HCT116 (cell line): ENCODE measurements at regions not wholly inside any gene's neighbourhood (a gene's known extent, or its start where the extent isn't known, plus 50 kb on each side); places are given as distances from the start of the nearest gene placed in this dataset.
A peak's percentile ranks its signal among the peaks of the same experiment; 100 is the strongest.

ENCODE experiments used
- ATAC-seq: fragments of 200-7000 bp; cut with Tn5 transposase; 2 replicates; pipeline ENCODE4 v1.9.1; 2020; ENCODE audit warnings: mild to moderate bottlenecking, moderate library complexity
- BruUV-seq: library from RNA; stranded (reverse); fragments of 400-500 nt; replicated peaks from 2 replicates; lab custom pipeline; 2021; lab: Mats Ljungman, UMichigan
- CTCF ChIA-PET: fragments of 300-600 bp; sonication (Branson Sonifier 250); formaldehyde crosslinking; loops from one replicate; lab custom pipeline; 2021; ENCODE audit warnings: antibody characterized with exemption; lab: Charles Lee
- POLR2A ChIA-PET: fragments of 300-600, 350-600 bp; sonication (Branson Sonifier 250); formaldehyde crosslinking; loops from one replicate; lab custom pipeline; 2021; ENCODE audit warnings: antibody characterized with exemption; lab: Charles Lee
- RAD21 ChIA-PET, 2 experiments: fragments of 300-600 bp; sonication (Branson Sonifier 250); formaldehyde crosslinking; loops; one replicate each; lab custom pipeline; 2023; ENCODE audit warnings: low total read pairs in 2 of 2; ENCODE audit not compliant: uncharacterized antibody in 2 of 2, unreplicated experiment in 2 of 2, low non-redundant PET in 1 of 2; lab: Charles Lee
- DNase-seq: peaks from one replicate; pipeline ENCODE4 v3.0.0-alpha.2; 2010; ENCODE audit warnings: low read depth, low spot score
- H2AFZ ChIP-seq: fragments of 200-600 bp; shearing (Covaris generic), sonication (generic); 2 replicates; pipeline ENCODE4 v1.6.1; 2017; ENCODE audit warnings: low read depth, mixed run types, mixed read lengths, antibody characterized with exemption, low read length; ENCODE audit not compliant: poor library complexity, severe bottlenecking
- H3K27ac ChIP-seq: 2 replicates; pipeline ENCODE4 v1.5.1; 2012; ENCODE audit warnings: low read depth, low read length
- H3K27me3 ChIP-seq: fragments of 200-600 bp; sonication (generic); 2 replicates; pipeline ENCODE4 v1.6.1; 2016; ENCODE audit warnings: mixed run types, low read length, mixed read lengths; ENCODE audit not compliant: insufficient read depth
- H3K36me3 ChIP-seq, 2 experiments: fragments of 200-500 bp in 1 of 2; fragments of 200-600 bp in 1 of 2; sonication (Bioruptor generic) in 1 of 2; sonication (generic) in 1 of 2; 2 replicates each; pipeline versions ENCODE4 v1.5.1 to v1.6.1; 2014 to 2016; ENCODE audit warnings: low read length in 2 of 2, inconsistent platforms in 1 of 2, mixed read lengths in 1 of 2, mixed run types in 1 of 2; ENCODE audit not compliant: insufficient read depth in 2 of 2, control insufficient read depth in 1 of 2
- H3K4me1 ChIP-seq, 2 experiments: fragments of 200-600 bp in 1 of 2; sonication (generic) in 1 of 2; 2 replicates each; pipeline versions ENCODE4 v1.5.1 to v1.6.1; 2012 to 2017; ENCODE audit warnings: low read length in 2 of 2, inconsistent platforms in 1 of 2, mild to moderate bottlenecking in 1 of 2, mixed read lengths in 1 of 2, mixed run types in 1 of 2, moderate library complexity in 1 of 2; ENCODE audit not compliant: insufficient read depth in 2 of 2, control insufficient read depth in 1 of 2
- H3K4me2 ChIP-seq: fragments of 200-600 bp; sonication (generic); 2 replicates; pipeline ENCODE4 v1.6.1; 2017; ENCODE audit warnings: mixed run types, low read length, mixed read lengths
- H3K4me3 ChIP-seq, 2 experiments: fragments of 200-600 bp in 1 of 2; sonication (generic) in 1 of 2; replicated peaks in 1 of 2; 2 replicates each; pipeline ENCODE4 v1.5.1; 2011 to 2016; ENCODE audit warnings: low read length in 2 of 2, control low read depth in 1 of 2, low read depth in 1 of 2, mild to moderate bottlenecking in 1 of 2, mixed read lengths in 1 of 2, mixed run types in 1 of 2
- H3K79me2 ChIP-seq: fragments of 200-600 bp; sonication (generic); 2 replicates; pipeline ENCODE4 v1.6.1; 2017; ENCODE audit warnings: mild to moderate bottlenecking, mixed run types, low read length, moderate library complexity, mixed read lengths; ENCODE audit not compliant: insufficient read depth
- H3K9ac ChIP-seq: fragments of 200-600 bp; sonication (generic); 2 replicates; pipeline ENCODE4 v1.6.1; 2016; ENCODE audit warnings: low read length, mixed read lengths
- H3K9me2 ChIP-seq: fragments of 200-600 bp; sonication (generic), shearing (Covaris generic); 2 replicates; pipeline ENCODE4 v1.6.1; 2017; ENCODE audit warnings: mixed run types, mild to moderate bottlenecking, moderate library complexity; ENCODE audit not compliant: insufficient read depth
- H3K9me3 ChIP-seq, 2 experiments: fragments of 200-500 bp in 1 of 2; fragments of 200-600 bp in 1 of 2; sonication (Bioruptor generic) in 1 of 2; sonication (generic) in 1 of 2; 2 replicates each; pipeline ENCODE4 v1.6.1; 2014 to 2017; ENCODE audit warnings: low read length in 2 of 2, mixed read lengths in 2 of 2, inconsistent platforms in 1 of 2, low read depth in 1 of 2, mild to moderate bottlenecking in 1 of 2, mixed run types in 1 of 2, moderate library complexity in 1 of 2; ENCODE audit not compliant: control insufficient read depth in 1 of 2, insufficient read depth in 1 of 2
- H4K20me1 ChIP-seq: fragments of 200-600 bp; sonication (generic), shearing (Covaris generic); 2 replicates; pipeline ENCODE4 v1.6.1; 2017; ENCODE audit warnings: mixed run types, mild to moderate bottlenecking, moderate library complexity; ENCODE audit not compliant: insufficient read depth
- EGR1 ChIP-seq: IDR thresholded peaks from 2 replicates; pipeline ENCODE4 v1.6.1; 2012; ENCODE audit warnings: low read depth
- FOSL1 ChIP-seq: IDR thresholded peaks from 2 replicates; pipeline ENCODE4 v1.6.1; 2012; ENCODE audit warnings: low read depth
- JUND ChIP-seq: IDR thresholded peaks from 2 replicates; pipeline ENCODE4 v1.6.1; 2012
- POLR2A ChIP-seq: IDR thresholded peaks from 2 replicates; pipeline ENCODE4 v1.7.0; 2011; ENCODE audit warnings: borderline replicate concordance; ENCODE audit not compliant: insufficient read depth, insufficient read length; ENCODE audit errors: extremely low read depth
- POLR2AphosphoS5 ChIP-seq: IDR thresholded peaks from 2 replicates; pipeline ENCODE4 v1.6.1; 2011; ENCODE audit warnings: mild to moderate bottlenecking, low read depth, low read length, moderate library complexity
- RAD21 ChIP-seq: IDR thresholded peaks from 2 replicates; pipeline ENCODE4 v1.6.1; 2012; ENCODE audit warnings: low read depth, mild to moderate bottlenecking
- SRF ChIP-seq: IDR thresholded peaks from 2 replicates; pipeline ENCODE4 v1.6.1; 2012; ENCODE audit warnings: low read depth
- YY1 ChIP-seq: IDR thresholded peaks from 2 replicates; pipeline ENCODE4 v1.6.1; 2011; ENCODE audit warnings: low read length, low read depth, moderate library complexity, mild to moderate bottlenecking; ENCODE audit not compliant: insufficient replicate concordance; ENCODE audit errors: extremely low read depth
- ZFX ChIP-seq: fragments of 450-650 bp; IDR thresholded peaks from 2 replicates; pipeline ENCODE4 v1.6.1; 2017
- ZNF274 ChIP-seq: fragments of 200-500 bp; sonication (Bioruptor generic); IDR thresholded peaks from 2 replicates; pipeline ENCODE4 v1.6.1; 2014; ENCODE audit warnings: mild to moderate bottlenecking, low read depth, low read length, inconsistent platforms
- intact Hi-C: fragments of 100-400 bp; cut with micrococcal nuclease; formaldehyde crosslinking; loops from 2 replicates; pipeline ENCODE4 v1.10.0; 2022
- TF ChIP-seq, protein P1 (sequence below): IDR thresholded peaks from 2 replicates; pipeline ENCODE4 v1.6.1; 2012
- TF ChIP-seq, protein P2 (sequence below), 3 experiments: fragments of 200-600 bp in 1 of 3; sonication (generic) in 1 of 3; IDR thresholded peaks in 2 of 3; conservative IDR thresholded peaks in 1 of 3; 2 replicates each; pipeline ENCODE4 v1.5.1; 2012 to 2017; ENCODE audit warnings: low read depth in 2 of 3, low read length in 2 of 3, antibody characterized with exemption in 1 of 3, borderline replicate concordance in 1 of 3, control low read depth in 1 of 3, mild to moderate bottlenecking in 1 of 3, mixed read lengths in 1 of 3, mixed run types in 1 of 3, moderate library complexity in 1 of 3; ENCODE audit not compliant: insufficient read depth in 1 of 3
- TF ChIP-seq, protein P3 (sequence below): IDR thresholded peaks from 2 replicates; pipeline ENCODE4 v1.6.1; 2012; ENCODE audit warnings: low read depth

DNA sequence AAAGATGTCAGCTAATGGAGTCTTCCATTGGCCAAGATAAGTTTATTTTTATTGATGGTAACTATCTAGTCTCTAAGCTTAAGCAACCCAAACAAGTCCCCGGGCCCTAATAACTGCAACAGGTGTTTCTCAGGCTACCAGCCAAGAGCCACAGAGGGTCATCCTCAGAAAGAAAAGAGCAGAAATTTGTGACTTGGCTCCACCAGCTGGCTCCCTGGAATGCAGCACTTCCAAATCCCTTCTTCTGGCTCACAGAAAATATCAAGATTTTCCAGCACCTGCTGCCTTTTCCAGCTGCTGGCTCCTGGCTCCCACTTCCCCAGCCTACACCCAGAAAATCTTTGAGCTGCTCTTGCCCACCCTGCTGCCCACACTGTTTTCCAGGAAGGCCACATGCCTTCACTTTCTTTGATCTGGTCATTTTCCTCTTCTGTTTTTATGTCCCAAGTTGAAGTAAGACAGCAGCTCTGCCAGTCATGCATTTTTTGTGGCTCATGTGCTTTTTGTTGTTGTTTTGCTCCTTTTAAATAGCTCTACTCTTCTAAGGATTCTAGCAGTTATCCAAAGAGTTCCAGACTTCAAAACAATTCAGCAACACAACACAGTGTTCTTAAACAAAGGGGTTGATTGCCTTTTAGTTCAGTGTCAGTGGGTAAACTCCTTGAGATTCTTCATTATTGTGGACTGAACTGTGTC, 151.0 kb upstream of the SMLR1 start:
- DNase-seq = no peak
- POLR2A ChIA-PET = no interaction called here
- H4K20me1 ChIP-seq = no peaks in the 10 kb centered on the region
- no peak overlapping the region for H2AFZ ChIP-seq
- H3K27me3 ChIP-seq = no peaks in the 10 kb centered on the region
- intact Hi-C loops = loop anchor here (5.0 kb wide), 1 partner anchor 354 kb away; no protein-coding TSS in a partner anchor
- no peak overlapping the region for H3K4me3 ChIP-seq
- CTCF ChIA-PET = interaction anchor here (1.2 kb wide), 1 partner anchor 22 kb away, joined by 4 read pairs; no protein-coding TSS in a partner anchor
- RAD21 ChIA-PET = interaction anchor here in 1 of 2 experiments (0.8 kb wide), 1 partner anchor 22 kb away, joined by 5 read pairs; no protein-coding TSS in a partner anchor
- no peaks in the 10 kb centered on the region for H3K79me2 ChIP-seq
- H3K9me3 ChIP-seq = no peaks in the 10 kb centered on the region
- H3K9me2 ChIP-seq = no peaks in the 10 kb centered on the region
- TF ChIP-seq FOSL1 (no peak), RAD21 (peak; percentile 72), ZNF274 (no peak), YY1 (no peak), JUND (no peak), ZFX (no peak), POLR2AphosphoS5 (no peak), SRF (no peak), POLR2A (no peak), EGR1 (no peak)
- TF ChIP-seq, protein P1, sequence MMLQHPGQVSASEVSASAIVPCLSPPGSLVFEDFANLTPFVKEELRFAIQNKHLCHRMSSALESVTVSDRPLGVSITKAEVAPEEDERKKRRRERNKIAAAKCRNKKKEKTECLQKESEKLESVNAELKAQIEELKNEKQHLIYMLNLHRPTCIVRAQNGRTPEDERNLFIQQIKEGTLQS = no peak
- TF ChIP-seq, protein P2, sequence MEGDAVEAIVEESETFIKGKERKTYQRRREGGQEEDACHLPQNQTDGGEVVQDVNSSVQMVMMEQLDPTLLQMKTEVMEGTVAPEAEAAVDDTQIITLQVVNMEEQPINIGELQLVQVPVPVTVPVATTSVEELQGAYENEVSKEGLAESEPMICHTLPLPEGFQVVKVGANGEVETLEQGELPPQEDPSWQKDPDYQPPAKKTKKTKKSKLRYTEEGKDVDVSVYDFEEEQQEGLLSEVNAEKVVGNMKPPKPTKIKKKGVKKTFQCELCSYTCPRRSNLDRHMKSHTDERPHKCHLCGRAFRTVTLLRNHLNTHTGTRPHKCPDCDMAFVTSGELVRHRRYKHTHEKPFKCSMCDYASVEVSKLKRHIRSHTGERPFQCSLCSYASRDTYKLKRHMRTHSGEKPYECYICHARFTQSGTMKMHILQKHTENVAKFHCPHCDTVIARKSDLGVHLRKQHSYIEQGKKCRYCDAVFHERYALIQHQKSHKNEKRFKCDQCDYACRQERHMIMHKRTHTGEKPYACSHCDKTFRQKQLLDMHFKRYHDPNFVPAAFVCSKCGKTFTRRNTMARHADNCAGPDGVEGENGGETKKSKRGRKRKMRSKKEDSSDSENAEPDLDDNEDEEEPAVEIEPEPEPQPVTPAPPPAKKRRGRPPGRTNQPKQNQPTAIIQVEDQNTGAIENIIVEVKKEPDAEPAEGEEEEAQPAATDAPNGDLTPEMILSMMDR (IDR thresholded peaks at IDR 0.05 in 2 of 3, conservative IDR thresholded peaks at IDR 0.05 in 1 of 3; ENCODE audit: borderline replicate concordance in 1 of 3, insufficient read depth in 1 of 3, low read depth in 2 of 3, low read length in 2 of 3) = peak; percentile 9 to 45 (median 15); a peak in 1 of 6 replicates
- TF ChIP-seq, protein P3, sequence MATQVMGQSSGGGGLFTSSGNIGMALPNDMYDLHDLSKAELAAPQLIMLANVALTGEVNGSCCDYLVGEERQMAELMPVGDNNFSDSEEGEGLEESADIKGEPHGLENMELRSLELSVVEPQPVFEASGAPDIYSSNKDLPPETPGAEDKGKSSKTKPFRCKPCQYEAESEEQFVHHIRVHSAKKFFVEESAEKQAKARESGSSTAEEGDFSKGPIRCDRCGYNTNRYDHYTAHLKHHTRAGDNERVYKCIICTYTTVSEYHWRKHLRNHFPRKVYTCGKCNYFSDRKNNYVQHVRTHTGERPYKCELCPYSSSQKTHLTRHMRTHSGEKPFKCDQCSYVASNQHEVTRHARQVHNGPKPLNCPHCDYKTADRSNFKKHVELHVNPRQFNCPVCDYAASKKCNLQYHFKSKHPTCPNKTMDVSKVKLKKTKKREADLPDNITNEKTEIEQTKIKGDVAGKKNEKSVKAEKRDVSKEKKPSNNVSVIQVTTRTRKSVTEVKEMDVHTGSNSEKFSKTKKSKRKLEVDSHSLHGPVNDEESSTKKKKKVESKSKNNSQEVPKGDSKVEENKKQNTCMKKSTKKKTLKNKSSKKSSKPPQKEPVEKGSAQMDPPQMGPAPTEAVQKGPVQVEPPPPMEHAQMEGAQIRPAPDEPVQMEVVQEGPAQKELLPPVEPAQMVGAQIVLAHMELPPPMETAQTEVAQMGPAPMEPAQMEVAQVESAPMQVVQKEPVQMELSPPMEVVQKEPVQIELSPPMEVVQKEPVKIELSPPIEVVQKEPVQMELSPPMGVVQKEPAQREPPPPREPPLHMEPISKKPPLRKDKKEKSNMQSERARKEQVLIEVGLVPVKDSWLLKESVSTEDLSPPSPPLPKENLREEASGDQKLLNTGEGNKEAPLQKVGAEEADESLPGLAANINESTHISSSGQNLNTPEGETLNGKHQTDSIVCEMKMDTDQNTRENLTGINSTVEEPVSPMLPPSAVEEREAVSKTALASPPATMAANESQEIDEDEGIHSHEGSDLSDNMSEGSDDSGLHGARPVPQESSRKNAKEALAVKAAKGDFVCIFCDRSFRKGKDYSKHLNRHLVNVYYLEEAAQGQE = no peak
- peaks cover 5 to 7% of the 10 kb centered on the region in 2 experiments; a peak in 3 of 4 replicates for H3K4me1 ChIP-seq
- no peak overlapping the region for H3K9ac ChIP-seq
- no peaks in the 10 kb centered on the region for H3K36me3 ChIP-seq
- H3K4me2 ChIP-seq = no peak overlapping the region
- no TSS peak for BruUV-seq
- ATAC-seq = no peak
- no peak overlapping the region for H3K27ac ChIP-seq
